UCSD-AML1 (cell line): ENCODE measurements at regions not wholly inside any gene's neighbourhood (a gene's known extent, or its start where the extent isn't known, plus 50 kb on each side); places are given as distances from the start of the nearest gene placed in this dataset.

Experiments used
- DNase-seq: peaks from one replicate; lab custom pipeline; 2025; ENCODE audit not compliant: unreplicated experiment; lab: John Stamatoyannopoulos, UW

DNA sequence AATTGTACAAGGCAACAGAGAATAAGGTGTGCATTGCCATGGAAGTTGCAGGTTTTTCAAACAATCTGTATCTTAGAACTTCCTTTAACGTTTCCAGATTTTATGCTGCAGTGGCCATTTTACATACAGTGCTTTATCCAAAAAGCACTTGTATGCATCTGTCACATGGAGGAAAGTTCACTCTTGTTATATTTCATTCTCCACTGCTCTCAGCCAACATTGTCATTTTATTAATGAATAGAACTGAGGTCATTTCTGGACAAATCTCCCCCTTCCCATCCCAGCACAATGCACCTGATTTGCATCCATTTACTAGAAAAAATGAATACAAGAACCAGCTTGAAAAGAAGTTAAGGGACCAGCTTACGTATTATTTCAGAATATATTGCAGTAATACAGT lies 342.0 kb downstream of the USP25 start:
- DNase-seq, result no peak

- no peak for DNase-seq
Measured at GRCh38 chr21:16072221-16072620, 342.4 kb downstream of the USP25 start.

DNA sequence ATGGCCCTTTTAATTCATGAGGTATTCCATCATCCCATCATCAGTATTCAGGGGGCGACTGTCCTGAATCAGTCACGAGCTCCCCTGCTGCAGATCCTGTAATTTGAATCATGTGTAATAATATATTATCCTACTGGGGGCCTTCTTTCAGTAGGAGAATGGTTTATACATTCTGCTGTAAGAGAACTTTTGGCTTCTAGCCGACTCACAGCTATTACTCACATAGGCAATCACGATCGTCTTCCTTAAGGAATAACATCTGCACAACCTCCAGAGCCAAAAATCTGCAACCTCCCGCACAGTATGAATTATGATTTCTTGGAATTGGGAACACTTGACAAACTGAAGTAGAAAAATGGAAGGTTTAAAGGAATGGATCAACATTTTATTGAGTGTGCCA lies 343.0 kb downstream of the USP25 start:
- DNase-seq, result no peak

DNA sequence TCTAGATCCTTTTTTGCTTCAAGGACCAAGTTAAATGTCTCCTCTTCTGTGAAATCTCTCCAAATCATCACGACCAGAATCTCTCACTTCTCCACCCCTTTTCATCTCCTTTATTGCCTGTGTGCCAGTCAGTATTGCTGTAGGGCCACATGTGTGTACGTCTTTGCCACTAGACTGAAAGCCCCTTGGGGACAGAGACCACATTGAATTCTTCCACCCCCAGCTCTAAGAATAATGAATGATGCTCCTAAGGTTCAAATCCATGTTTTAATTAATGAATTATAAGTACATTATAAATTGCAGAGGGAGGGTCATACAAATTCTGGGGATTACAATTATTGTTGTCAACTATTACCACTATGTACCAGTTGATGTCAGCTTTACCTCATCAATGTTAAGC lies 343.8 kb downstream of the USP25 start:
- DNase-seq, result no peak

DNA sequence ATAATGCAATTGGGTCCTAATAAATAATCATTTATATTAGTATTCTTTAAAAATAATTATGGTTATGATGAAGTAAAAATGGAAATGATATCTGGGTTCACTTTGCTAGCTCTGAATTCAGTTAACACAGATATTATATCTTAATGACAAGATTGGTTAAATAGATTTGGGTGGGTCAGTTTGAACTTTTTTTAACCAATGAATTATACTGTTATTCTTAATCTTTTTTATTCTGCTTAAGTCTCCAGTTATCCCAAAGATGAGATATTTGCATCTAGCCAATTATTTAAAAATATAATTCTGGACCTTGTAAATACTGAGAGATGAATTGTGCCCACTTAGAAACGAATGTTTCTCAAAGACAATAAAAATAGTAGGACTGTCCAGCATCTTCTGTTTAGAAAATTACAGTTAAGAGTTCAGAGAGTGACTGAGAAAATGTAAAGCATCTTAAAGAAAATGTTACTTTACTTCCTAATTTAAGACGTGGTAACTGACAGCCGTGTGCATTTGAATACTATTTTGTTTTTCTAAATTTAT lies 345.2 kb downstream of the USP25 start:
- no peak for DNase-seq

DNA sequence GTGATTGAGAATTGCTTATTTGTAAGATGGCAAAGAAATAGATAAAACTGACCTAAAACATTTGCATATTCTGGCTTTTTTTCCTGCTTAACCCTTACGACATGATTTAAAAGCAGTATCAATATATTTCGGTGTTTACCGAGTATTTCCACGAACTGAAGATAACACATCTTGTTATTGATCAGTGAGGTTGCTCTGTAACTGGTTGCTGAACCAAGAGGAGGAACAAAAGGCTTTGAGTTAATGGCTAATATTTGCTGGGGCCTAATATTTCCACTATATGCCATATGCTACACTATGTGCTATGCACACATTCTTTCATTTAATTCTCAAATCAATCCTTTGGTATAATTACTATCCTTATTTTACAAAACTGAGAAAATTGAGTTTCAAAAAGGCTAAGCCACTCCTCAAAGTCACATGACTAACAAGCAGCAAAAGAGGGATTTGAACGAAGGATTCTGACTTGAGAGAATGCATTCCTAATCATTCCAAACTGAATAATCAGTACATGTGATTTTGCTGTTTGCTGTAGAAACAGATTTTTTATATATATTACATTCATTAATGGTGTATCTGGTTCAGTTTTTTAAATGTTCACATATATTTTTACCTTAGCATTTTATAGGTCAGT lies 346.0 kb downstream of the USP25 start:
- DNase-seq, result no peak

DNA sequence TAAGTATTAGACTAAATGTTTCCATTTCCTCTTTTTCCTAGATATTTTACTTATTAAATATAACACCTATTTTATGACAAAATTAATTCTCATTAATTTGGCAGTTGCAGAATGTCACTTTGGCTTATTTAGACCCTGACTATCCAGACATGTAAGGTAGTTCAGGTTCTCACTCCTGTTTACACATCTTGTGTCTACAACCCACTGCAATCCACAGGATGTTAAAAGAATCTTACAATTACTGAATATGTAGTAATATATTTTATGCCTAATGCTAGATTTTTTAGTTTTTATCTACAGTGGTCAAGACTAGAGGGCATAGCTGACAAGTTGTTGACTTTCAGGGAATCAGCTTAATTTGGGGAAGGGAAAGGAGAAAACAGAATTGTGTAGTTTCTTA lies 346.7 kb downstream of the USP25 start:
- no peak for DNase-seq

DNA sequence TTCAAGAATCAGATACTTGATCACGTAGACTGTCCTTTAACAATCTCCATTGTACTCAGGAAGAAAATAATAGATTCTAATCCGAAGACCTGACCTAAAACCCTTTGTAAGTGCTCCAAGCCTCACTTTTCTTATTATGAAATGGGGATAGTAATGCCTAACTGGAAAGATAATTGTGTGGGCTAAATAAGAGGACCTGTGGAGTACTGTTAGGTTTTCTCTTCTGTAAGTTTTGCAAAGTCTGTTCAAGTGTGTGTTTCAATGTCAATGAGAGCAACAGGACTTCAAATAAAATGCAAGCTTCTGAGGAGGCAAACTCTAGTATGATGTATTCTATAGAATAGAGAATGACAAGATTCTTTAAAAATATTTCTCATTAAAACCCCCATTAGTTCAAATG lies 348.6 kb downstream of the USP25 start:
- DNase-seq, result no peak

- no peak for DNase-seq
Measured at GRCh38 chr21:16079830-16080229, 350.0 kb downstream of the USP25 start.

DNA sequence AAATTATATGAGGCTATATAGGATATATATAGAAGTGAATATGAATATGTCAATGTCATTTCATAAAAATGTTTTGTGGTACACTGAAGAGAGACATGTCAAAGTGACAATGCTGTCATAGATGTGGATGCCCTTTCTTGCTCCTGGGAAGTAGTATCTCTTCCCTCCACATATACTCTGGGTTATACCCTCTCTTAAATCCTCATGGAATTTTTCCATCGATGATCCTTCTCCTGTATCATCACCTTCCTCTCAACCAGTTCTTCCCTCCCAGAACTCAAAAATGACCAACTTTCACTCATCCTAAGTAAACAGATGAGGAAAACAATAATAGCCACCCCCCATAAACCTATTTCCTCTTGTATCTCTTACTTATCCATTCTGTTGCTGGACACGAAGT lies 351.5 kb downstream of the USP25 start:
- no peak for DNase-seq

GRCh38 chr21:16082038-16082816 lies 352.4 kb downstream of the USP25 start:
- DNase-seq, result no peak

GRCh38 chr21:16084776-16085364 lies 355.1 kb downstream of the USP25 start:
- no peak for DNase-seq

- DNase-seq, result no peak
Measured at GRCh38 chr21:16085421-16085820, 355.6 kb downstream of the USP25 start.

DNA sequence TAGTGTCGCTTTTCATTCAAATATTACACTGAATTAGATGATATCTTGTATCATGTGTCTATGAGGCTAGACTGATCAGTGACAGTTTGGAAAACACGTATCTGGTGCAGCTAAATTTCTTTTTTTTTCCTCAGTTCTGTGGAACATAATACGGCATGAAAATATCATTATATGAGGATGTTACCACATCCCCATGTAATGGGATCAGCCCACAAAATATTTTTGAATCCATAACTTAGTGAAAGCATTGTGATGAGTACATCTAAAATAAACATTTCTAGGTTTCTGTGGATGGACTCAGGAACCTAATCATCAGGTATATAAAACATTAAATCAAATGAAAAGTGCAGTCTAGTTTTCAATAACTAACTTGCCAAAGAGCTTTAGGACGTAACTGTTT lies 356.3 kb downstream of the USP25 start:
- DNase-seq, result no peak

DNA sequence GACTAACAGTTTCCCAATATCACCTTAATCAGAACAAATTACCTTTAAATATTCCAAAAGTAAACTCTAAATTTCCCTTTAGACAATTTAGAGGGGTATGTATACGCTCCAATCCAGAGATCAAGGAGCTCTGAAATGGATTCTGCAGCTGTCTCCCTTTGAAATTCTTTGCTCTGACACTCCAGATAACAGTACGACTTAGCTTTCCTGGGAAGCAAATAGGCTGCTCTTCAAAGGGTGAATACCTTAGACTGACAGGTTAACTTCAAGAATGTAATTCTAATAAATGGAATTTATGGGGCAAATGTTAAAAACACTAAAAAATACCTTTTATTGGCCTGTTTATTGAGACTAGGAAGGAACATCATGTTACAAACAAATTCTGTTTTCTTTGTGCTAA lies 357.2 kb downstream of the USP25 start:
- no peak for DNase-seq

DNA sequence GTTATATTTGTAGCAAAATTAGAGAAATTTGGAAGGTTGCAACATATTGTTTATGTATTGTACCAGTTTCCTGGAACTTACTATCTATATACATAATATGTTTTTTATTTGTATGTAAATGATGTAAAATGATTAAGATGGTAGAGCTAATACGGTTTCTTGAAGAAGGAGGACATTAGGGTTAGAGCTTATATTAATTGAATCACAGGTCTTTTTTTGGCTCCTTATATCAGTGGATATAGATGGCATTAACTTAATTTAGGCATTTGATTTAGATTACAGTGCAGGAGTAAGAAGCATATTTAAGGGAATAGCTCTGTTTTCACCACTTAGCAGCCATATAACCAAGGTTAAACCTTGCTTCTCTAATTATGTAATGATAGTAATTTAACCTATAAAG lies 357.7 kb downstream of the USP25 start:
- DNase-seq, result no peak

- no peak for DNase-seq
Measured at GRCh38 chr21:16088056-16088455, 358.3 kb downstream of the USP25 start.

DNA sequence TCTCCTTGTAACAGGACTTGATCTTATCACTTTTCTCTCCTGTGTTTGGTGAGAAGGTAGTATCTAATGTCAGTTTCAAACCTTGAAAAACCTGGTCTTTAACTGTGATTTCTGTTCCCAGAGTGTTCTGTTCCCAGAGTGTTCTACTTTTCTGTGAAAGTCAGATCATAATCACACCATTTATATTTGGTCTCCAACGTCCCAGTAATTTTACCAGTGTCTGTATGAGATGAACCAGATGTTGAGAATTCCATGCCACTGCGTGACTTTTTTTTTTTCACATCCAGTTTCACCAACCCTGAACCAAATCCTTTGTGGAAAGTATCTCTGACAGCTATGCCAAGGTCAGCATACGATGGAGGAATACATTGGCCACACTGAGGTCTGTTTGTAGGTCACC lies 365.2 kb downstream of the USP25 start:
- DNase-seq, result no peak

DNA sequence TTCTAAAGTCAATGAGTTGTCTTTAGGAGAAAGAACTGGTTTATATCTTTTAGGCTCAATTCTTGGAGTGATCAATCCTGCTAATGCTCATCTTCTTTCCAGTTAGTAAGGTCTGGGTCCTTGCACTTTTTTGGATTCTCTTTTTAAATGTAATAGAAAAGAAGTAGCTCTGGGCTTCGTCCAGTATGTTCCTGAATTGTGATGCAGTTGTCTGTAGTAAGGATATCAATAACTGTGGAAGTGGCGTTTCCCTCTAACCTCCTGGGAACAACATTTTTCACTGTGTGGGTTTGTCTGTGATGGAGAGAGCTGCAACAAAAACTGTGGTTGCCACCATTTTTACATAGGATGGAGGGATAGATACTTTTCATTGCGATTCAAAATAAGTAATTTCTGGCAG lies 367.2 kb downstream of the USP25 start:
- DNase-seq, result no peak

DNA sequence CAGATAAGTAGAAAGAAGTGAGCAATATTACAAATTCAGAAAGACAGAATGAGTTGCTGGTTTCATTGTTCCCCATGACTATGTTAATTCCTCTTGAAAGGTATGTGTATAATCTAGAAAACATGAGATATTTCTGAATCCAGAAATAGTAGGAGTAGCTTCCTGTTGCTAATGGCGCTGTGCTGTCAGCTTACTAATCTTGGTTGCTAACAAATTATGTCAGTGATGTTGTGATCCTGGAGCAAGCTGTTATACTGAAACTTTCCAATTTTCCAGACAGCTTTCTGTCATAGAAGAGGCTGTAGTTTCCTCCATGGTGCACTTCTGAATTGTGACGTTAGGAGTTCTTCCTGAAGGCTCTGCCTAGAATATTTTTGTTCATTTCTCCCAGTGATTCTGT lies 372.3 kb downstream of the USP25 start:
- no peak for DNase-seq

- no peak for DNase-seq
Measured at GRCh38 chr21:16108561-16109075, 378.8 kb downstream of the USP25 start.
